RWPE2 (cell line): ENCODE measurements at regions not wholly inside any gene's neighbourhood (a gene's known extent, or its start where the extent isn't known, plus 50 kb on each side); places are given as distances from the start of the nearest gene placed in this dataset.

Experiments used
- ATAC-seq: fragments of 200-7000 bp; cut with Tn5 transposase; 3 replicates; pipeline ENCODE4 v1.9.1; 2021; ENCODE audit warnings: low read depth
- DNase-seq: peaks from one replicate; pipeline ENCODE4 v3.0.0-alpha.2; 2020; ENCODE audit warnings: low spot score
- H3K27ac ChIP-seq: fragments of 450-650 bp; 2 replicates; pipeline ENCODE4 v1.5.1; 2017; ENCODE audit warnings: mild to moderate bottlenecking; ENCODE audit not compliant: poor library complexity, severe bottlenecking
- H3K27me3 ChIP-seq: fragments of 250-450 bp; sonication (Bioruptor Pico); 2 replicates; pipeline ENCODE4 v1.5.1; 2021; ENCODE audit warnings: mild to moderate bottlenecking, moderate library complexity; ENCODE audit not compliant: insufficient read depth, poor library complexity, severe bottlenecking
- H3K36me3 ChIP-seq: fragments of 250-450 bp; sonication (Bioruptor Pico); 2 replicates; pipeline ENCODE4 v1.5.1; 2020; ENCODE audit warnings: low read depth, mild to moderate bottlenecking, moderate library complexity
- H3K4me1 ChIP-seq: fragments of 250-450 bp; sonication (Bioruptor Pico); 2 replicates; pipeline ENCODE4 v1.5.1; 2021; ENCODE audit warnings: mild to moderate bottlenecking, moderate library complexity; ENCODE audit not compliant: insufficient read depth, poor library complexity, severe bottlenecking
- H3K4me3 ChIP-seq: fragments of 250-450 bp; sonication (Bioruptor Pico); 2 replicates; pipeline ENCODE4 v1.5.1; 2021; ENCODE audit warnings: mild to moderate bottlenecking, moderate library complexity; ENCODE audit not compliant: severe bottlenecking
- H3K9me3 ChIP-seq: fragments of 250-450 bp; sonication (Bioruptor Pico); 2 replicates; pipeline ENCODE4 v1.5.1; 2021; ENCODE audit warnings: mild to moderate bottlenecking, moderate library complexity; ENCODE audit not compliant: severe bottlenecking
- TF ChIP-seq, protein P1 (sequence below): fragments of 450-650 bp; IDR thresholded peaks from one replicate; pipeline ENCODE4 v1.5.1; 2017; ENCODE audit warnings: mild to moderate bottlenecking, moderate library complexity; ENCODE audit not compliant: poor library complexity, severe bottlenecking

DNA sequence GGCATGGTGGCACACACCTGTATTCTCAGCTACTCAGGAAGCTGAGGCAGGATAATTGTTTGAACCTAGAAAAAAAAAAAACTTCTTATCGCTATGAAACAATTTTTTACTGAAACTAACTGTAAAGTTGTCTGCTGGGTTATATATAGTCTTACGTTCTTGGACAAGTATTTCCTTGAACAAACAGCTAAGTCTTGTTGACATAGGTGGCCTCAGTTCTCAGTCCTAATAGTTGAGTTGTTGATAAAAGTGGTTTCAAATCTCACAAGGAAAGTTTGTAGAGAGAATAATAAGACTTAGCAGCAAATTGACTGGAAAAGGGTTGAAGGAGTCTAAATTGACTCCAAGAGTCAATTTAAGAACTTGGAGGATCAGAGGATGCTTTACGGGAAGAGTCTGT, 166.5 kb upstream of the KCNJ3 start:
- Histone ChIP-seq H3K27ac (no peak overlapping the region), H3K4me1 (no peaks in the 10 kb centered on the region), H3K36me3 (no peaks in the 10 kb centered on the region), H3K4me3 (no peak overlapping the region), H3K27me3 (no peaks in the 10 kb centered on the region), H3K9me3 (no peaks in the 10 kb centered on the region)
- ATAC-seq, result no peak
- TF ChIP-seq, protein P1, sequence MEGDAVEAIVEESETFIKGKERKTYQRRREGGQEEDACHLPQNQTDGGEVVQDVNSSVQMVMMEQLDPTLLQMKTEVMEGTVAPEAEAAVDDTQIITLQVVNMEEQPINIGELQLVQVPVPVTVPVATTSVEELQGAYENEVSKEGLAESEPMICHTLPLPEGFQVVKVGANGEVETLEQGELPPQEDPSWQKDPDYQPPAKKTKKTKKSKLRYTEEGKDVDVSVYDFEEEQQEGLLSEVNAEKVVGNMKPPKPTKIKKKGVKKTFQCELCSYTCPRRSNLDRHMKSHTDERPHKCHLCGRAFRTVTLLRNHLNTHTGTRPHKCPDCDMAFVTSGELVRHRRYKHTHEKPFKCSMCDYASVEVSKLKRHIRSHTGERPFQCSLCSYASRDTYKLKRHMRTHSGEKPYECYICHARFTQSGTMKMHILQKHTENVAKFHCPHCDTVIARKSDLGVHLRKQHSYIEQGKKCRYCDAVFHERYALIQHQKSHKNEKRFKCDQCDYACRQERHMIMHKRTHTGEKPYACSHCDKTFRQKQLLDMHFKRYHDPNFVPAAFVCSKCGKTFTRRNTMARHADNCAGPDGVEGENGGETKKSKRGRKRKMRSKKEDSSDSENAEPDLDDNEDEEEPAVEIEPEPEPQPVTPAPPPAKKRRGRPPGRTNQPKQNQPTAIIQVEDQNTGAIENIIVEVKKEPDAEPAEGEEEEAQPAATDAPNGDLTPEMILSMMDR, result no peak
- DNase-seq, result no peak

DNA sequence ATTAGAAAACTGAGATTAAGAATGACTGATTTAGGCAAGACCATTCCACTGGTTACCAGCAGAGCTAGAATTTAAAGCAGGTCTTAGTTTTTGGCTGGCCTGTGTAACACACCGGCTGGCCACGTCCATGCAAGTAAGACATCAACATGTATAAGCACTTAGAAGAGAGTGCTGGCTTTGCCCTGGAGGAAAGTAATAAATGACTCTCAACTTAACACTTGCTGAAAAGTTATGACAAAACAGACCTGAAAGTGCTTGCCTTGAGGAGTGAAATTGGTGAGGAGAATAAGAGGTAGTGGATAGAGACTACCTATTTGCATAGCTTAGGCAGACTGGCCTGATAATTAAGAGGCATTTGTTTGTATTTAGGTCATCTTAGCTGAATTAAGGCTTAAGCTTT, 165.7 kb upstream of the KCNJ3 start:
- H3K4me3 ChIP-seq, result no peak overlapping the region
- H3K27ac ChIP-seq, result no peak overlapping the region
- H3K36me3 ChIP-seq, result no peaks in the 10 kb centered on the region
- H3K27me3 ChIP-seq, result no peaks in the 10 kb centered on the region
- ATAC-seq, result no peak
- H3K9me3 ChIP-seq, result no peaks in the 10 kb centered on the region
- TF ChIP-seq, protein P1, result no peak
- H3K4me1 ChIP-seq, result no peaks in the 10 kb centered on the region
- DNase-seq, result no peak

DNA sequence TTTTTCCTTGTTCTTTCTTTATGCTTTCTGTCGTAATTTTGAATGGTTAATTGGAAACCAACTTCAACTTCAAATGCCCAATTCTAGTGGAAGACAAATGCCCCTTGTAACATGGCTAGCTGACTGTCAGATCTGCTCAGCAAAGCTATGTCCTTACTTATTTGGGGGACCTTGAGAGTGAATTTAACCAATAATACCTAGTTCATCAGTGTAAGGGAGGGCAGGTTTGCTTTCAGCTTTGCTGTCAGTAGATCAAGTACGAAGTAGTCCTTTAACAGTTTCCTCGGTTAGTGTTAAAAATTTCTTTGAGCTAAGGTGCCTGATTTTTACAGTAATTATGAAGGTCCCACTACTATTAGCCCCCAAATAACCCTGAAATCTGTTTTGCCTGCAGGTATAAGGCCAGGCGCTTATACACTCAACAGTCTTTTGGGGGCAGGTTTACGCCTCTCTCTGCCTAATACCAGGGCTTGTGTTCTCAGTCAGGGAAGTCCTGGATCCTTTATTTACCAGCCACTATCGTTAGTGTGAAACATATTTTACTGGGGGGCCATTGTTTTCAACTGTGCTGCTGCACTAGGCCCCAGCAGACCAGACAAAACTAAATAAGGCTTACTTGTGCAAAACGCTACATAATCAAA, 165.1 kb upstream of the KCNJ3 start:
- no peaks in the 10 kb centered on the region for H3K36me3 ChIP-seq
- TF ChIP-seq, protein P1, result no peak
- ATAC-seq, result no peak
- H3K9me3 ChIP-seq, result no peaks in the 10 kb centered on the region
- no peaks in the 10 kb centered on the region for H3K27me3 ChIP-seq
- no peak overlapping the region for H3K27ac ChIP-seq
- no peaks in the 10 kb centered on the region for H3K4me1 ChIP-seq
- H3K4me3 ChIP-seq, result no peak overlapping the region
- no peak for DNase-seq

DNA sequence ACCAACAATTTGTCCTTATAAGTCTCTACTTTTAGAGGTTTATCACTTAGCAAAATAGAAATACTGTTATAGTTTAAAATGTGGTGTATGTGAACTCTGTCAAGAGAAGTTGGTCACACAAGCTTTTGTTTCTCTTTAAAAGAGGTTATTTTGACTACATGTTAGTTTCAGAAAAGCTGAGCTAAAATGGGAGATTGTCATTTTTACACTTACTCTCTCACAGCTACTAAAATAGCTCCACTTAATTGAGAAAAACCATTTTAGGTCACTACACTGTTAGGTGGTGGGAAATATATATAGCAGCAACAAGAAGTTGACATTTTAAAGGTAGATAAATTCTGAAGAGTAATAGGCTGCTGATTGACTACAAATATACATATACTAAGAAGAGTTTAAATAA, 161.5 kb upstream of the KCNJ3 start:
- Histone ChIP-seq H3K36me3 (no peaks in the 10 kb centered on the region), H3K9me3 (no peaks in the 10 kb centered on the region), H3K27me3 (no peaks in the 10 kb centered on the region), H3K4me3 (no peak overlapping the region), H3K4me1 (no peaks in the 10 kb centered on the region), H3K27ac (no peak overlapping the region)
- ATAC-seq, result no peak
- no peak for DNase-seq
- TF ChIP-seq, protein P1, result no peak

DNA sequence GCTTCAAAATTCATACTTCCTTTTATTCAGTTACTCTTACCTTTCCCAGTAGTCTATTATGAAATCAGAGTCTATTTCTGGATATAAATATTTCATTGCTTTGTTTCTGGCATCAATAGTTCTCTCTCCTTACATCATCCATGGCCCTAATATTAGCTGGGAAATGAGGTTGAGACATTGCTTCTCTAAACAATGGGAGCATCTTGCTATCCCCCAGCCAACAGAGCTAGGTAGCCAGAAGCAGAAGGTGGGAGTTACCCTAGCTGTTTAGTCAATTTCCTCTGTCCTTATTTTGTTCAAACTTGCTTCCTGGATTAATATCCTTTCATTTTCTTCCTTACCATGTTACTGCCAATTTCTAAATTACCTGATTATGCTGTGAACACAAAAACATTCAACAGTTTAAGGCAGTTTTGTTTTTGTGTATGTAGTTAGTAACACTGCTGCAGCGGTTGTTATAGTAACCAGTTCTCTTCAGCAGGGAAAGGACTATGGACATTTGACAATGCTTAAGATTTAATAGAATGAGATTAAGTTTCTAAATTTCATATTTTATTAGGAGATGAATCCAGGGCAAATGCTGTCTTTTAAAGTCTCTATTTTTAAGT, 160.5 kb upstream of the KCNJ3 start:
- TF ChIP-seq, protein P1, result no peak
- no peaks in the 10 kb centered on the region for H3K27me3 ChIP-seq
- H3K36me3 ChIP-seq, result no peaks in the 10 kb centered on the region
- DNase-seq (no peak), ATAC-seq (no peak)
- H3K9me3 ChIP-seq, result no peaks in the 10 kb centered on the region
- no peak overlapping the region for H3K27ac ChIP-seq
- H3K4me3 ChIP-seq, result no peak overlapping the region
- no peaks in the 10 kb centered on the region for H3K4me1 ChIP-seq
